CD4-positive, alpha-beta memory T cell (primary cell): ENCODE measurements at regions not wholly inside any gene's neighbourhood (a gene's known extent, or its start where the extent isn't known, plus 50 kb on each side); places are given as distances from the start of the nearest gene placed in this dataset.

Experiments
- CTCF ChIA-PET: fragments of 350-600 bp; sonication (Branson Sonifier 250); formaldehyde crosslinking; loops from one replicate; lab custom pipeline; 2021; ENCODE audit warnings: inconsistent platforms; ENCODE audit not compliant: partially characterized antibody; lab: Charles Lee
- POLR2A ChIA-PET: fragments of 350-600 bp; sonication (Branson Sonifier 250); formaldehyde crosslinking; loops from one replicate; lab custom pipeline; 2021; ENCODE audit not compliant: partially characterized antibody; lab: Charles Lee
- DNase-seq, 5 donors: peaks; one replicate each; pipeline versions ENCODE4 v3.0.0 to v3.0.0-alpha.2; 2020 to 2022; ENCODE audit warnings: mixed read lengths in 1 of 5
- H3K27ac ChIP-seq: one replicate; pipeline ENCODE4 v1.7.0; 2013; ENCODE audit warnings: low read depth, low read length
- H3K27me3 ChIP-seq: 2 replicates; pipeline ENCODE4 v1.7.0; 2013; ENCODE audit warnings: mild to moderate bottlenecking, low read length, moderate library complexity; ENCODE audit not compliant: insufficient read depth
- H3K36me3 ChIP-seq: 2 replicates; pipeline ENCODE4 v1.7.0; 2013; ENCODE audit warnings: mild to moderate bottlenecking, low read length, moderate library complexity; ENCODE audit not compliant: insufficient read depth
- H3K4me1 ChIP-seq: 2 replicates; pipeline ENCODE4 v1.7.0; 2013; ENCODE audit warnings: mild to moderate bottlenecking, low read length, moderate library complexity; ENCODE audit not compliant: insufficient read depth
- H3K4me3 ChIP-seq, 2 donors: one replicate each; pipeline ENCODE4 v1.7.0; 2013; ENCODE audit warnings: low read length in 2 of 2, mild to moderate bottlenecking in 1 of 2
- H3K9me3 ChIP-seq, 2 donors: one replicate each; pipeline ENCODE4 v1.7.0; 2013; ENCODE audit warnings: low read length in 2 of 2, control low read depth in 1 of 2; ENCODE audit not compliant: control insufficient read depth in 1 of 2
- H3K27ac Mint-ChIP-seq, 7 donors: one replicate each; pipeline ENCODE4 v1.8.0; 2020 to 2021; ENCODE audit warnings: mixed read lengths in 7 of 7, mild to moderate bottlenecking in 6 of 7, inconsistent platforms in 3 of 7, moderate library complexity in 3 of 7
- H3K27me3 Mint-ChIP-seq, 2 donors: one replicate each; pipeline ENCODE4 v1.8.0; 2020 to 2021; ENCODE audit warnings: mixed read lengths in 2 of 2
- H3K36me3 Mint-ChIP-seq, 2 donors: one replicate each; pipeline ENCODE4 v1.8.0; 2020 to 2021; ENCODE audit warnings: mixed read lengths in 2 of 2, inconsistent platforms in 1 of 2, mild to moderate bottlenecking in 1 of 2
- H3K4me1 Mint-ChIP-seq, 4 donors: one replicate each; pipeline ENCODE4 v1.8.0; 2020 to 2021; ENCODE audit warnings: mixed read lengths in 4 of 4, mild to moderate bottlenecking in 1 of 4
- H3K4me3 Mint-ChIP-seq, 8 donors: one replicate each; pipeline ENCODE4 v1.8.0; 2020 to 2021; ENCODE audit warnings: mixed read lengths in 8 of 8, mild to moderate bottlenecking in 7 of 8, moderate library complexity in 6 of 8, inconsistent platforms in 3 of 8
- H3K9me3 Mint-ChIP-seq, 8 donors: one replicate each; pipeline ENCODE4 v1.8.0; 2020 to 2021; ENCODE audit warnings: mixed read lengths in 8 of 8, mild to moderate bottlenecking in 5 of 8, inconsistent platforms in 3 of 8, moderate library complexity in 1 of 8
- intact Hi-C: fragments of 100-400 bp; cut with micrococcal nuclease; formaldehyde crosslinking; loops from one replicate; pipeline ENCODE4 v1.15.1; 2023

- no peaks in the 10 kb centered on the region for H3K4me1 ChIP-seq
- no peak for DNase-seq
- intact Hi-C loops = no loop called here
- CTCF ChIA-PET = no interaction called here
- Mint-ChIP-seq H3K9me3 (peaks cover 0 to 2% (median 0%) of the 10 kb centered on the region in 8 donors), H3K27ac (no peak overlapping the region), H3K36me3 (no peaks in the 10 kb centered on the region), H3K4me3 (no peak overlapping the region), H3K4me1 (no peaks in the 10 kb centered on the region), H3K27me3 (peaks cover 4 to 9% of the 10 kb centered on the region in 2 donors)
- no peaks in the 10 kb centered on the region for H3K27me3 ChIP-seq
- no peak overlapping the region for H3K27ac ChIP-seq
- no peaks in the 10 kb centered on the region for H3K9me3 ChIP-seq
- POLR2A ChIA-PET = no interaction called here
- no peaks in the 10 kb centered on the region for H3K36me3 ChIP-seq
- H3K4me3 ChIP-seq = no peak overlapping the region
These were observed 456.7 kb upstream of the RASGRP1 start for GRCh38 chr15:39021341-39021740.

GRCh38 chr15:39022532-39023305 is 458.1 kb upstream of the RASGRP1 start:
- POLR2A ChIA-PET = no interaction called here
- Histone ChIP-seq H3K4me3 (no peak overlapping the region), H3K27me3 (no peaks in the 10 kb centered on the region), H3K9me3 (no peaks in the 10 kb centered on the region), H3K36me3 (no peaks in the 10 kb centered on the region), H3K4me1 (no peaks in the 10 kb centered on the region), H3K27ac (no peak overlapping the region)
- no peak for DNase-seq
- H3K4me3 Mint-ChIP-seq = no peak overlapping the region
- no peak overlapping the region for H3K27ac Mint-ChIP-seq
- CTCF ChIA-PET = no interaction called here
- H3K9me3 Mint-ChIP-seq = peaks cover 0 to 2% (median 0%) of the 10 kb centered on the region in 8 donors
- no peaks in the 10 kb centered on the region for H3K4me1 Mint-ChIP-seq
- H3K36me3 Mint-ChIP-seq = no peaks in the 10 kb centered on the region
- peaks cover 4 to 9% of the 10 kb centered on the region in 2 donors for H3K27me3 Mint-ChIP-seq
- intact Hi-C loops = no loop called here

DNA sequence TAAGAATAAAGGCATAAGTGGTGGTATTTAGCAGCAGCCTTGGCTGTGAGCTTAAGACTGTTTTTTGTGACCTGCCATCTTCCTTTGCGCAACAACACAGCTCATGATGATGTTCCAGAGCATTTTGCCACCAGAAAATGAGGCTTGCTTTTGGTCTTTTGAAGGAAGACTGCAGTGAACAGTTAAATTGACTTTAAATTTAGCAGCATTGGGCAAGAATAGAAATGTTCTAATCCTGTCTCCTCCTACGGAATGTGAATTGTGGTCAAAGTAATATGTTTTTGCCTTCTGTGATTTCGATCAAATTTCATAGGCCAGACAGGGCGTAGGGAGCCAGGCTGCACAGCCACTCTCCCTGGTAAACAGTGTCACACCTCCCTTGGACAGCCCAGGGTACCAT is 460.7 kb upstream of the RASGRP1 start:
- Mint-ChIP-seq H3K27me3 (peaks cover 0 to 5% of the 10 kb centered on the region in 2 donors), H3K4me3 (no peak overlapping the region), H3K4me1 (no peaks in the 10 kb centered on the region), H3K27ac (no peak overlapping the region), H3K9me3 (no peaks in the 10 kb centered on the region), H3K36me3 (no peaks in the 10 kb centered on the region)
- no peak overlapping the region for H3K27ac ChIP-seq
- H3K9me3 ChIP-seq = no peaks in the 10 kb centered on the region
- no peak for DNase-seq
- ChIA-PET POLR2A (no interaction called here), CTCF (no interaction called here)
- no peaks in the 10 kb centered on the region for H3K36me3 ChIP-seq
- no peaks in the 10 kb centered on the region for H3K4me1 ChIP-seq
- no peak overlapping the region for H3K4me3 ChIP-seq
- no peaks in the 10 kb centered on the region for H3K27me3 ChIP-seq
- intact Hi-C loops = no loop called here

DNA sequence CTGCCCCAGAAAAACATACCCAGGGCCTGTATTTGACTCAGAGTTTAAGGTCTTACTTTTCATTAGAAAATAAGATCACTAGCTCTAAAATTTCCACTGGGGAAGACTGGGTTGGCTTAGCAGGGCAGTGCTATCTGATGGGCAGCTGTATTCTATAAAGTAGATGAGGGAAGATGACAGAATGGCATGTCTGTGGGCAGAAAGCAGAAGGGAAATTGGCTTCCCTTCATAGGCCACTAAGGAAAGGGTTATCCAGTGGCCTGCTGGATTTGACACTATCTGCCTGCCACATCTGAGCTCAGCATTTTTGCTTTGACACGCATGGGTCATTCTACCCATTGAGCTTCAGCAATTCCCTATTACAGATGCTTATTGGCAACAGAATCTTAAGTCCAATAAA is 461.3 kb upstream of the RASGRP1 start:
- no peak for DNase-seq
- H3K27me3 Mint-ChIP-seq = peaks cover 0 to 5% of the 10 kb centered on the region in 2 donors
- H3K9me3 ChIP-seq = no peaks in the 10 kb centered on the region
- intact Hi-C loops = no loop called here
- ChIA-PET CTCF (no interaction called here), POLR2A (no interaction called here)
- no peaks in the 10 kb centered on the region for H3K36me3 Mint-ChIP-seq
- no peaks in the 10 kb centered on the region for H3K27me3 ChIP-seq
- no peak overlapping the region for H3K4me3 Mint-ChIP-seq
- no peaks in the 10 kb centered on the region for H3K9me3 Mint-ChIP-seq
- no peaks in the 10 kb centered on the region for H3K4me1 Mint-ChIP-seq
- H3K4me1 ChIP-seq = no peaks in the 10 kb centered on the region
- H3K36me3 ChIP-seq = no peaks in the 10 kb centered on the region
- no peak overlapping the region for H3K27ac Mint-ChIP-seq
- H3K27ac ChIP-seq = no peak overlapping the region
- no peak overlapping the region for H3K4me3 ChIP-seq

DNA sequence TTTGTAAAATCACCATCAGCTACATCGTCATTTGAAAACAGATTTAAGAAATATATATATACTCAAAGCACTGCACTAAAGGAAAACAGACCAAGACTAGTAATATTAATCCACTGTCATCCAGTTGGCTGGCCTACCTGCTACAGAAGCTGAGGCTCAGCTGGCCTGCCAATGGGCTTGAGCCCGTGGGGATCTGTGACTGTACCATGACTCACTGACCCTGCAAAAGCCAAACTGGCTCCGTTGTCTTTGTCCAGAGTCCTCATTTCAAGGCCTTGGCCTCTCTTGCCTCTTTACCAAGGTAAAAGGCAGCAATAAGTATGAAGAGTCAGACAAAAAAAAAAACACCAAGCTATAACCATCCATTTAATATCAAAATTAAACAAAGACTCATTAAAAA is 463.5 kb upstream of the RASGRP1 start:
- H3K9me3 Mint-ChIP-seq = no peaks in the 10 kb centered on the region
- no peak overlapping the region for H3K4me3 ChIP-seq

DNA sequence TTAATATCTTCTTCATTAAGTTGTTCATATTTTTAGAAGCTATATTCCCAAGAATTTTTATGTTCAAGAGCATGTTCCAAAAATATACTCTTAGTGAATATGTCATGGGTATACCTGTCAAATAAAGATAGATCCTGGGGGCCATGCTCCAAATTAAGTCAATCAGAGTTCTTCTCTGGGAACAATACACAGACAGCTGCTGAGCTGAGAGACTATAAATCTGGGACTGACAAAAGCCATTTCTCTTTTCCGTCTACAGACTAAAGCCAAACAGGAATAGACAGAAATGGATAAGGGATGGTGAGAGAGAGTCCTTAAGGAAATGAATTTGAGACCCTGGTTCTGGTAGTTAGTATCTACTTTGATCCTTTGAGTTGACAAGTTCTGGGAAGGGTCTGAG is 465.1 kb upstream of the RASGRP1 start:
- Mint-ChIP-seq H3K9me3 (no peaks in the 10 kb centered on the region), H3K27me3 (peaks cover 3 to 6% of the 10 kb centered on the region in 2 donors), H3K4me1 (no peaks in the 10 kb centered on the region), H3K27ac (no peak overlapping the region), H3K4me3 (no peak overlapping the region), H3K36me3 (no peaks in the 10 kb centered on the region)
- no peak overlapping the region for H3K4me3 ChIP-seq
- no peaks in the 10 kb centered on the region for H3K9me3 ChIP-seq
- no peaks in the 10 kb centered on the region for H3K27me3 ChIP-seq
- POLR2A ChIA-PET = no interaction called here
- no peak overlapping the region for H3K27ac ChIP-seq
- CTCF ChIA-PET = no interaction called here
- H3K36me3 ChIP-seq = no peaks in the 10 kb centered on the region
- DNase-seq = no peak
- H3K4me1 ChIP-seq = no peaks in the 10 kb centered on the region
- intact Hi-C loops = no loop called here

More for the DNA sequence above, 463.5 kb upstream of the RASGRP1 start:
- no peaks in the 10 kb centered on the region for H3K27me3 ChIP-seq
- DNase-seq = no peak
- H3K4me3 Mint-ChIP-seq = no peak overlapping the region
- H3K27ac ChIP-seq = no peak overlapping the region
- peaks cover 3 to 6% of the 10 kb centered on the region in 2 donors for H3K27me3 Mint-ChIP-seq
- no peaks in the 10 kb centered on the region for H3K36me3 Mint-ChIP-seq
- H3K27ac Mint-ChIP-seq = no peak overlapping the region
- ChIA-PET POLR2A (no interaction called here), CTCF (interaction anchor here (1.3 kb wide), 1 partner anchor 12 kb away, joined by 3 read pairs; no protein-coding TSS in a partner anchor)
- intact Hi-C loops = no loop called here
- no peaks in the 10 kb centered on the region for H3K36me3 ChIP-seq
- H3K9me3 ChIP-seq = no peaks in the 10 kb centered on the region
- H3K4me1 ChIP-seq = no peaks in the 10 kb centered on the region
- no peaks in the 10 kb centered on the region for H3K4me1 Mint-ChIP-seq

DNA sequence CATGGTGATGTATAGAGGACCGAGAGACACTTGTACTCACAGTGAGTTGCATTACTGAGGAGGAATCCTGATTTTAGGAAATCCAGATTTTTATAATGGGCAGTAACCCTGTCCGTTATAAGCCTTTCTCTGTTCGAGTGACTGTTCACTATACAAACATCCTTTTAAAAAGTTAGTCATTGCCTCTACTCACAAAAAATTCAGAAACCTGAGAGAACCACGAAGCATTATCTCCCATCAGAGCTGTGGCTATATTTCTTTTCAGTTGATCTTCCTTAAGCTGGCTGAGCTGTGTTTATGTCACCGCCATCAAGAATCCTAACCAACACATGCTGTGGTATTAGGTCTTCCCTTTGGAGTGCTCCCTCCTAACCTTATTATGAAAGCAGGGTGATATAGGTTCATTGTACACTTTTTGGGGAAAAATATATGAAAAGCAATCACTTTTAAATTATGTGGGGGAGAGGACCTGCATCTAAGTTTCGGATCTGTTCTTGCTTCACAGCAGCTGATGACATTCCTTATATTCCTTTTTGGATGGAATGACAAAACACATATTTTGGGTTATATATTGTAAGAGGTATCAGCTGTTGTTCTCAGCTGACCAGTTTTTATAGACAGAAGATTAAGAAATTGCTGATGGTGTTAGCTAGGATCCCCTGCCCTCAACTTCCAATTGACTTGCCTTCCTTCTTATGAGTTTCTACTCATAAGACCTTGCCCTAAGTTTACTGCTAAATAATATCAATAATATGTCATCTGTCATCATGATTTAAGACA is 465.9 kb upstream of the RASGRP1 start:
- Histone ChIP-seq H3K27ac (no peak overlapping the region), H3K4me1 (no peaks in the 10 kb centered on the region), H3K9me3 (no peaks in the 10 kb centered on the region), H3K4me3 (no peak overlapping the region), H3K27me3 (no peaks in the 10 kb centered on the region), H3K36me3 (no peaks in the 10 kb centered on the region)
- H3K27me3 Mint-ChIP-seq = peaks cover 1 to 6% of the 10 kb centered on the region in 2 donors
- intact Hi-C loops = no loop called here
- H3K36me3 Mint-ChIP-seq = no peaks in the 10 kb centered on the region
- no peaks in the 10 kb centered on the region for H3K4me1 Mint-ChIP-seq
- DNase-seq = no peak
- ChIA-PET POLR2A (no interaction called here), CTCF (no interaction called here)
- H3K4me3 Mint-ChIP-seq = no peak overlapping the region
- H3K27ac Mint-ChIP-seq = no peak overlapping the region
- no peaks in the 10 kb centered on the region for H3K9me3 Mint-ChIP-seq
